ENCODE measurements at regions not wholly inside any gene's neighbourhood (a gene's known extent, or its start where the extent isn't known, plus 50 kb on each side); places are given as distances from the start of the nearest gene placed in this dataset.

- ATAC-seq (no peak), DNase-seq (no peak)
Observed at GRCh38 chr1:103854279-103854678, 104.6 kb downstream of the AMY1C start.

- DNase-seq (no peak), ATAC-seq (no peak)
Observed at GRCh38 chr1:103859721-103860120, 110.0 kb downstream of the AMY1C start.

- DNase-seq: no peak
- no peak for ATAC-seq
Observed at GRCh38 chr1:103898576-103899345, 149.1 kb downstream of the AMY1C start.

GRCh38 chr1:103900005-103900404, 150.3 kb downstream of the AMY1C start:
- no peak for ATAC-seq
- no peak for DNase-seq

- no peak for ATAC-seq
- no peak for DNase-seq
Observed at GRCh38 chr1:103901072-103901471, 151.4 kb downstream of the AMY1C start.

GRCh38 chr1:103905363-103905762, 155.7 kb downstream of the AMY1C start:
- DNase-seq (no peak), ATAC-seq (no peak)

- DNase-seq: no peak
- no peak for ATAC-seq
Observed at GRCh38 chr1:103911450-103911849, 161.8 kb downstream of the AMY1C start.

- DNase-seq (no peak), ATAC-seq (no peak)
Observed at GRCh38 chr1:103917795-103918194, 168.1 kb downstream of the AMY1C start.

- DNase-seq (no peak), ATAC-seq (no peak)
Observed at GRCh38 chr1:103931891-103932290, 182.2 kb downstream of the AMY1C start.

GRCh38 chr1:103937763-103938357, 188.2 kb downstream of the AMY1C start:
- ATAC-seq (no peak), DNase-seq (no peak)

- ATAC-seq: no peak
- DNase-seq: no peak
Observed at GRCh38 chr1:103941086-103941485, 191.4 kb downstream of the AMY1C start.

- no peak for DNase-seq
- no peak for ATAC-seq
Observed at GRCh38 chr1:103942029-103942428, 192.3 kb downstream of the AMY1C start.

GRCh38 chr1:103945774-103946173, 196.1 kb downstream of the AMY1C start:
- no peak for DNase-seq
- no peak for ATAC-seq

GRCh38 chr1:103948526-103948925, 198.8 kb downstream of the AMY1C start:
- ATAC-seq (no peak), DNase-seq (no peak)

- DNase-seq (no peak), ATAC-seq (no peak)
Observed at GRCh38 chr1:103949779-103950178, 200.1 kb downstream of the AMY1C start.

GRCh38 chr1:103953386-103953785, 203.7 kb downstream of the AMY1C start:
- DNase-seq: no peak
- no peak for ATAC-seq

- ATAC-seq (no peak), DNase-seq (no peak)
Observed at GRCh38 chr1:103958699-103959098, 209.0 kb downstream of the AMY1C start.

GRCh38 chr1:103959565-103959964, 209.9 kb downstream of the AMY1C start:
- peak; percentile 36 for ATAC-seq
- no peak for DNase-seq

- DNase-seq (no peak), ATAC-seq (no peak)
Observed at GRCh38 chr1:103960045-103960444, 210.3 kb downstream of the AMY1C start.

- ATAC-seq (no peak), DNase-seq (no peak)
Observed at GRCh38 chr1:103960710-103961109, 211.0 kb downstream of the AMY1C start.

GRCh38 chr1:103986792-103987191, 237.1 kb downstream of the AMY1C start:
- ATAC-seq (no peak), DNase-seq (no peak)

GRCh38 chr1:103997631-103998030, 247.9 kb downstream of the AMY1C start:
- ATAC-seq (no peak), DNase-seq (no peak)

GRCh38 chr1:104018922-104019674, 269.4 kb downstream of the AMY1C start:
- DNase-seq (no peak), ATAC-seq (no peak)

All from stimulated activated naive CD8-positive, alpha-beta T cell treated with anti-CD3 and anti-CD28 coated beads, Interleukin-15, Interleukin-2, amounts not matched to agents 100 U/mL and 50 U/mL, for 24 hours (primary cell).